Ovary (tissue), 3 donors: ENCODE measurements at regions not wholly inside any gene's neighbourhood (a gene's known extent, or its start where the extent isn't known, plus 50 kb on each side); places are given as distances from the start of the nearest gene placed in this dataset.

Experiments
- CTCF ChIP-seq, 3 donors: fragments of 450-650 bp in 2 of 3; fragments of 200-600 bp in 1 of 3; IDR thresholded peaks; one replicate each; pipeline versions ENCODE4 v1.5.1 to v1.8.0; 2016 to 2022; ENCODE audit warnings: antibody characterized with exemption in 3 of 3, mild to moderate bottlenecking in 1 of 3
- EP300 ChIP-seq: sonication (generic); formaldehyde crosslinking; IDR thresholded peaks from one replicate; pipeline ENCODE4 v1.6.1; 2017; ENCODE audit warnings: antibody characterized with exemption
- POLR2A ChIP-seq: fragments of 450-650 bp; IDR thresholded peaks from one replicate; pipeline ENCODE4 v1.6.1; 2017; ENCODE audit warnings: antibody characterized with exemption, mild to moderate bottlenecking, moderate library complexity
- donor health status: DM: no; HTN: no; CAD: no.

GRCh38 chr7:46713868-46714596, 793.0 kb upstream of the IGFBP3 start:
- no peak for TF ChIP-seq CTCF (IDR thresholded peaks at IDR 0.05)
- TF ChIP-seq EP300 = no peak
- TF ChIP-seq POLR2A = no peak
